ENCODE measurements at regions not wholly inside any gene's neighbourhood (a gene's known extent, or its start where the extent isn't known, plus 50 kb on each side); places are given as distances from the start of the nearest gene placed in this dataset.

DNA sequence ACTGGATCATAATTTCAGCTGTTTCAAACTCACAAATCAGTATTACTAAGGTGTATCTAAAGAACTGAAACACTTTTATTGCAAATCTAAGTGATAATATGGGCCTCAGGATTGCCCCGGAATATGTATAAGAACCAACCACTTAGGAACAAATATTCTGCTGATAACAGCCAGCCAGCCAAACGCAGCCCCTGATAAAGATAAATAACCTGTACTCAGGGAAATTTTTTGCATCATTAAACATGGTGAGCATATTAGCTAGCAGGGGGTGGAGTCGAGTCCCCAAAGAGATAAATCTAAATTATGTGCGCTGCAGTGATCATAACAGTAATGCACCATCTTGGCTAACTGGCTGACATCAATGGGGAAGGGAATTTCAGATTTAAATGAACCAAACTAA is 410.2 kb upstream of the MAP3K7 start:
- TF ChIP-seq, protein P1, sequence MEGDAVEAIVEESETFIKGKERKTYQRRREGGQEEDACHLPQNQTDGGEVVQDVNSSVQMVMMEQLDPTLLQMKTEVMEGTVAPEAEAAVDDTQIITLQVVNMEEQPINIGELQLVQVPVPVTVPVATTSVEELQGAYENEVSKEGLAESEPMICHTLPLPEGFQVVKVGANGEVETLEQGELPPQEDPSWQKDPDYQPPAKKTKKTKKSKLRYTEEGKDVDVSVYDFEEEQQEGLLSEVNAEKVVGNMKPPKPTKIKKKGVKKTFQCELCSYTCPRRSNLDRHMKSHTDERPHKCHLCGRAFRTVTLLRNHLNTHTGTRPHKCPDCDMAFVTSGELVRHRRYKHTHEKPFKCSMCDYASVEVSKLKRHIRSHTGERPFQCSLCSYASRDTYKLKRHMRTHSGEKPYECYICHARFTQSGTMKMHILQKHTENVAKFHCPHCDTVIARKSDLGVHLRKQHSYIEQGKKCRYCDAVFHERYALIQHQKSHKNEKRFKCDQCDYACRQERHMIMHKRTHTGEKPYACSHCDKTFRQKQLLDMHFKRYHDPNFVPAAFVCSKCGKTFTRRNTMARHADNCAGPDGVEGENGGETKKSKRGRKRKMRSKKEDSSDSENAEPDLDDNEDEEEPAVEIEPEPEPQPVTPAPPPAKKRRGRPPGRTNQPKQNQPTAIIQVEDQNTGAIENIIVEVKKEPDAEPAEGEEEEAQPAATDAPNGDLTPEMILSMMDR (conservative IDR thresholded peaks at IDR 0.05; ENCODE audit: low read length): no peak
- no peak for DNase-seq (ENCODE audit: low read depth)
- H3K4me3 ChIP-seq (ENCODE audit: low read length): no peak overlapping the region

DNA sequence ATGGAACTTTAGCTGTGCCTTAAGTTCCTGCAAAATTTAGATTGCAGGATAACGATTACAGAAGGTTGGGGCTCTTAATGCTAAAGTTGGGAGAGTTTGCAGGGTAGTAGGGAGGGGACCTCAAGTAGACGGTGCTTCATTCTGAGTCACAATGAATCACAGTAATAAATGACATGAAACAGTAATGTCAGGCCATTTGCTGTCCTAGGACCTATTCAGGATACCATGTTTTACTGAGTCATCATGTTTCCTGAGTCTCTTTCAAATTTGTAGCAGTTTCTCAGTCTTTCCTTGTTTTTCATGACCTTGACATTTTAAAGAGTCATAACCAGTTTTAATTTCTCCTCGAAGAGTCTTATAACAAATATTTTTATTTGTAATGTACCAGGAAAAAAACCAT is 406.9 kb upstream of the MAP3K7 start:
- TF ChIP-seq, protein P1 (conservative IDR thresholded peaks at IDR 0.05; ENCODE audit: low read length): no peak
- DNase-seq (ENCODE audit: low read depth): no peak
- no peak overlapping the region for H3K4me3 ChIP-seq (ENCODE audit: low read length)

DNA sequence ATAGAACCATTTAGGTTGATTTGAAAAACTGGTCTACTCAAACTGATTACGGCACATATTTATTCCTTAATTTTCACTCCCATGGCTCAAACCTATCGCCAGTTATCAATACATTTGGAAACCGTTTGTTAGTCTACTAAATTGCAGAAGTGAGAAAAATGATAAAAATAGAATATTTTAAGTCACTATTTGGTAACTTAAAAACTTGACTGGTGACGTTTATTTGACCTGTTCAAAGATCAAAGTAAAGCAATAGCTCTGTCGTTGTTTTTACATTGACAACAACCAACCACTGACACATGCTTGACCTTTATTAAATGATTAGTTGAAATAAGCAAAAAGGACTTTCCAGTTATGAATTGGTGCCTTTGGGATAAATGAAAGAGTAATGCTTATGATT is 402.9 kb upstream of the MAP3K7 start:
- DNase-seq (ENCODE audit: low read depth): no peak
- TF ChIP-seq, protein P1 (conservative IDR thresholded peaks at IDR 0.05; ENCODE audit: low read length): no peak
- no peak overlapping the region for H3K4me3 ChIP-seq (ENCODE audit: low read length)

DNA sequence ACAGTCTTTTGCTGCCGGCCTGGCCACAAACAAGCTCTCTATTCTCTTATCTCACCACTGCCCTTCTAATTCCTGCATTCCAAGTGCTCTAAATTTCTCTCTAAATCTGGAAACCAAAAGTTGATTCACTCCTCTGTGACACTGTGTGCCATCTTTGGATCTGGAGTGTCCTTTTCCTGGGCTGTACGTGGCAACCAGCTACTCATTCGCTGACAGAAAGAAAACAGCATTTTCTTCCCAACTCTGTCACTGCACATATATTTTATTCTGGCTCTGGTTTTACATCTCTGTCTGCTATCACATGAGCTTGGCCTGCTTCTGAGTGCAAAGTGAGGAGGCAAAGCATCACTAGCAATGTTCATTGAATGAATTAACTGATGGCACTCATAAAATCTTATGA is 397.2 kb upstream of the MAP3K7 start:
- TF ChIP-seq, protein P1 (conservative IDR thresholded peaks at IDR 0.05; ENCODE audit: low read length): no peak
- no peak for DNase-seq (ENCODE audit: low read depth)
- H3K4me3 ChIP-seq (ENCODE audit: low read length): no peak overlapping the region

DNA sequence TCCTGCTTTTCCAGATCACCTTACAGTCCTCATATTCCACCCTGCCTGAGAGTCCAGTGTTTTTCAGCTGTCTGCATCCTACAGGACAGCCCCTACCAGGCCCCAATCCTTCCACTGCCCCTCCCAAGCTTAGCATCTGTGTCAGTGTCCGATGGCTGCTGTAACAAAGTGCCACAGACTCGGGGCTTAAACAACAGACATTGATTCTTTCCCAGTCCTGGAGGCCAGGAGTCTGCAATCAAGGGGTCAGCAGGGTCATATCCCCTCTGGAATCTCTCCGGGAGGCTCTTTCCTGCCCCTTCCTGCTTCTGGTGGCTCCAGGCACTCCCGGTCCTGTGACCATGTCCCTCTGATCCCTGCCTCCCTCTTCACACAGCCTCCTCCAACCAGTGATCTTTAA is 396.6 kb upstream of the MAP3K7 start:
- no peak for DNase-seq (ENCODE audit: low read depth)
- no peak overlapping the region for H3K4me3 ChIP-seq (ENCODE audit: low read length)
- TF ChIP-seq, protein P1 (conservative IDR thresholded peaks at IDR 0.05; ENCODE audit: low read length): no peak

DNA sequence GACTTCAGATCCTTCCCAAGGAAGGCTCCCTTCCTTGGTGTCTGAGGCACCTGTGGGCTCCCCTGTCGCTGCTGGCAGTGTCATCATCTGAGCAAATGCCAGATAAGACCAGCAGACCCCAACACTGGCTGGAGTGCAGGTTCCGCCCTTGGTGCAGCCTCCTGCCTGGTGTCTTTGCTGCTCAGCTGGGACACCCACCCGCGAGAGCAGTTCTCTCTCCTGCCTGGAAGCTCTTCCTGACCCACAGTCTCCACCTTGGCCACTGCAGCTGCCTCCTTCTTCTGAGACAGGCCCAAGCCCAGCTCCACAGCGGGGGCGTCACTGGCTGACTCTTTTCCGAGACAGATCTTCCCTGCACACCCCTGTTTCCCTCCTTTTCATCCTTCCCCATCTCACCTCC is 395.7 kb upstream of the MAP3K7 start:
- TF ChIP-seq, protein P1 (conservative IDR thresholded peaks at IDR 0.05; ENCODE audit: low read length): no peak
- DNase-seq (ENCODE audit: low read depth): no peak
- no peak overlapping the region for H3K4me3 ChIP-seq (ENCODE audit: low read length)

DNA sequence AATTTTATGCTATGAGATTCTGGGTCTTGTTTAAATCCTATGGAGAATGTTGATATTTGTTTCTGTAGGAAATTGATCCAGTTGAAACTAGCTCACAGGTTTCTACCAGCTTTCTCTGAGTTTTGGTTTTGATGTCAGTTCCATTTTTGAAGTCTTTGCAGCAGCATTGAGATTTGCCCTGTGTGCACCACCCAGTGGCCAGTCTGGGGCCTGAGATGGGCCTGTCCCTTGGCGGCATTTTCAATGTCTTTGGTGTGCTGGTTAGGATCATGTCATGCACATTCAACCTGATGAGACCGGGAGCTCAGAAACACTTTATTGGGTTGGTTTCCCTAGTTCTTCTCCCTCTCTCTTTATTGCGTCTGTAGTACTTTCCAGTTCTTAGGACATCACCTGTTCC is 395.2 kb upstream of the MAP3K7 start:
- no peak for DNase-seq (ENCODE audit: low read depth)
- TF ChIP-seq, protein P1 (conservative IDR thresholded peaks at IDR 0.05; ENCODE audit: low read length): no peak
- no peak overlapping the region for H3K4me3 ChIP-seq (ENCODE audit: low read length)
